8988T (cell line): ENCODE measurements at regions not wholly inside any gene's neighbourhood (a gene's known extent, or its start where the extent isn't known, plus 50 kb on each side); places are given as distances from the start of the nearest gene placed in this dataset.

Experiments
- DNase-seq: peaks from one replicate; pipeline ENCODE4 v3.0.0; 2011

GRCh38 chr9:121569266-121569648 lies 69.6 kb upstream of the GGTA1 start:
- DNase-seq = no peak

GRCh38 chr9:121572581-121572980 lies 72.9 kb upstream of the GGTA1 start:
- DNase-seq = no peak

- no peak for DNase-seq
Observed at GRCh38 chr9:121573717-121574485, 74.3 kb upstream of the GGTA1 start.

GRCh38 chr9:121574774-121575519 lies 75.3 kb upstream of the GGTA1 start:
- no peak for DNase-seq

GRCh38 chr9:121576281-121577075 lies 75.0 kb upstream of the DAB2IP start:
- no peak for DNase-seq

- no peak for DNase-seq
Observed at GRCh38 chr9:121577166-121577565, 74.3 kb upstream of the DAB2IP start.

GRCh38 chr9:121577572-121577971 lies 73.9 kb upstream of the DAB2IP start:
- no peak for DNase-seq

- DNase-seq = no peak
Observed at GRCh38 chr9:121581786-121582600, 69.4 kb upstream of the DAB2IP start.

- DNase-seq = no peak
Observed at GRCh38 chr9:121582641-121583040, 68.8 kb upstream of the DAB2IP start.

GRCh38 chr9:121584421-121584820 lies 67.0 kb upstream of the DAB2IP start:
- no peak for DNase-seq

- no peak for DNase-seq
Observed at GRCh38 chr9:121587863-121588262, 63.6 kb upstream of the DAB2IP start.

- no peak for DNase-seq
Observed at GRCh38 chr9:121589986-121590385, 61.4 kb upstream of the DAB2IP start.

GRCh38 chr9:121592265-121592664 lies 59.2 kb upstream of the DAB2IP start:
- no peak for DNase-seq

GRCh38 chr9:121593066-121593465 lies 58.4 kb upstream of the DAB2IP start:
- no peak for DNase-seq

GRCh38 chr9:121596515-121596914 lies 54.9 kb upstream of the DAB2IP start:
- no peak for DNase-seq

- no peak for DNase-seq
Observed at GRCh38 chr9:121597698-121598166, 53.7 kb upstream of the DAB2IP start.

GRCh38 chr9:121598167-121598964 lies 53.1 kb upstream of the DAB2IP start:
- DNase-seq = no peak

- DNase-seq = peak; percentile 96
Observed at GRCh38 chr9:121598965-121599871, 52.2 kb upstream of the DAB2IP start.

GRCh38 chr9:121599872-121600585 lies 51.4 kb upstream of the DAB2IP start:
- peak; percentile 70 for DNase-seq

GRCh38 chr9:121601194-121601593 lies 50.2 kb upstream of the DAB2IP start:
- DNase-seq = no peak
